GM23338 (cell line): ENCODE measurements at regions not wholly inside any gene's neighbourhood (a gene's known extent, or its start where the extent isn't known, plus 50 kb on each side); places are given as distances from the start of the nearest gene placed in this dataset.

Experiments used
- ATAC-seq: fragments of 200-7000 bp; cut with Tn5 transposase; 3 replicates; pipeline ENCODE4 v1.9.1; 2020
- DNase-seq: peaks from one replicate; pipeline ENCODE4 v3.0.0-alpha.2; 2015; ENCODE audit warnings: low spot score
- H2AFZ ChIP-seq: fragments of 200-600 bp; sonication (generic); 2 replicates; pipeline ENCODE4 v1.8.0; 2016; ENCODE audit warnings: antibody characterized with exemption, mild to moderate bottlenecking, moderate library complexity
- H3F3A ChIP-seq: fragments of 200-600 bp; sonication (generic); replicated peaks from 2 replicates; pipeline ENCODE4 v1.8.0; 2017; ENCODE audit warnings: antibody characterized with exemption, mixed run types, low read depth
- H3K27ac ChIP-seq: fragments of 200-600 bp; sonication (generic); 2 replicates; pipeline ENCODE4 v1.6.1; 2016; ENCODE audit warnings: low read depth
- H3K27me3 ChIP-seq: fragments of 200-600 bp; sonication (generic); 2 replicates; pipeline ENCODE4 v1.8.0; 2016; ENCODE audit warnings: mild to moderate bottlenecking, mixed run types, moderate library complexity; ENCODE audit not compliant: insufficient read depth
- H3K36me3 ChIP-seq: fragments of 200-600 bp; sonication (generic); 2 replicates; pipeline ENCODE4 v1.8.0; 2016; ENCODE audit warnings: mild to moderate bottlenecking; ENCODE audit not compliant: insufficient read depth
- H3K4me1 ChIP-seq: fragments of 200-600 bp; sonication (generic); 2 replicates; pipeline ENCODE4 v1.8.0; 2016; ENCODE audit warnings: mild to moderate bottlenecking, moderate library complexity; ENCODE audit not compliant: insufficient read depth
- H3K4me2 ChIP-seq: fragments of 200-600 bp; sonication (generic); 2 replicates; pipeline ENCODE4 v1.7.1; 2017; ENCODE audit warnings: mixed run types
- H3K4me3 ChIP-seq: fragments of 200-600 bp; sonication (generic); 2 replicates; pipeline ENCODE4 v1.6.1; 2016; ENCODE audit warnings: mixed run types
- H3K79me2 ChIP-seq: fragments of 200-600 bp; sonication (generic); replicated peaks from 2 replicates; pipeline ENCODE4 v1.8.0; 2017; ENCODE audit warnings: mild to moderate bottlenecking; ENCODE audit not compliant: insufficient read depth
- H3K9me2 ChIP-seq: fragments of 200-600 bp; sonication (generic); 2 replicates; pipeline ENCODE4 v1.8.0; 2017; ENCODE audit not compliant: insufficient read depth
- H4K20me1 ChIP-seq: fragments of 200-600 bp; sonication (generic); replicated peaks from 2 replicates; pipeline ENCODE4 v1.8.0; 2017; ENCODE audit warnings: mild to moderate bottlenecking; ENCODE audit not compliant: insufficient read depth
- H3K27ac Mint-ChIP-seq: 2 replicates; pipeline ENCODE4 v1.8.0; 2020; ENCODE audit warnings: inconsistent platforms, mild to moderate bottlenecking, moderate library complexity, mixed read lengths
- H3K27me3 Mint-ChIP-seq: 3 replicates; pipeline ENCODE4 v1.8.0; 2022; ENCODE audit warnings: low read depth, mild to moderate bottlenecking, moderate library complexity, mixed read lengths, inconsistent platforms; ENCODE audit not compliant: insufficient read depth, poor library complexity
- H3K36me3 Mint-ChIP-seq: 3 replicates; pipeline ENCODE4 v1.8.0; 2021; ENCODE audit warnings: low read depth, mild to moderate bottlenecking, inconsistent platforms, moderate library complexity, mixed read lengths
- H3K4me1 Mint-ChIP-seq: 3 replicates; pipeline ENCODE4 v1.8.0; 2020; ENCODE audit warnings: mild to moderate bottlenecking, inconsistent platforms, mixed read lengths
- H3K4me3 Mint-ChIP-seq: 3 replicates; pipeline ENCODE4 v1.8.0; 2021; ENCODE audit warnings: moderate library complexity, mild to moderate bottlenecking, inconsistent platforms, mixed read lengths
- H3K9me3 Mint-ChIP-seq: 3 replicates; pipeline ENCODE4 v1.8.0; 2020; ENCODE audit warnings: moderate library complexity, mild to moderate bottlenecking, inconsistent platforms, mixed read lengths
- CREB1 ChIP-seq: fragments of 250-450 bp; sonication (Bioruptor Pico); IDR thresholded peaks from 2 replicates; pipeline ENCODE4 v1.5.0; 2020; ENCODE audit warnings: low read depth, mild to moderate bottlenecking, moderate library complexity
- CTCF ChIP-seq, 2 experiments: fragments of 200-600 bp in 1 of 2; sonication (generic) in 1 of 2; conservative IDR thresholded peaks; 2 replicates each; pipeline versions ENCODE4 v1.5.1 to v1.6.1; 2016 to 2017; ENCODE audit warnings: antibody characterized with exemption in 2 of 2, low read depth in 2 of 2, mild to moderate bottlenecking in 2 of 2, moderate library complexity in 1 of 2
- ETS1 ChIP-seq: IDR thresholded peaks from 2 replicates; pipeline ENCODE4 v1.6.1; 2016; ENCODE audit warnings: antibody characterized with exemption
- JUNB ChIP-seq: IDR thresholded peaks from one replicate; pipeline ENCODE4 v1.6.1; 2016; ENCODE audit warnings: antibody characterized with exemption; ENCODE audit not compliant: unreplicated experiment
- NANOG ChIP-seq: IDR thresholded peaks from 2 replicates; pipeline ENCODE4 v1.6.1; 2016; ENCODE audit warnings: antibody characterized with exemption, borderline replicate concordance
- REST ChIP-seq: IDR thresholded peaks from one replicate; pipeline ENCODE4 v1.6.1; 2018; ENCODE audit warnings: antibody characterized with exemption; ENCODE audit not compliant: unreplicated experiment
- STAT1 ChIP-seq: IDR thresholded peaks from one replicate; pipeline ENCODE4 v1.6.1; 2016; ENCODE audit warnings: antibody characterized with exemption; ENCODE audit not compliant: unreplicated experiment
- ZNF331 ChIP-seq: fragments of 250-450 bp; sonication (Bioruptor Pico); IDR thresholded peaks from 2 replicates; pipeline ENCODE4 v1.5.0; 2020; ENCODE audit warnings: low read depth, mild to moderate bottlenecking, moderate library complexity
- ZNF462 ChIP-seq: fragments of 250-450 bp; sonication (Bioruptor Pico); IDR thresholded peaks from 2 replicates; pipeline ENCODE4 v1.5.0; 2020; ENCODE audit warnings: mild to moderate bottlenecking, moderate library complexity

GRCh38 chr5:5854087-5854486, 431.6 kb downstream of the ICE1 start (continued):
- TF ChIP-seq REST (no peak), CREB1 (CRISPR knock-in tag) (no peak), ZNF331 (no peak), NANOG (no peak), STAT1 (no peak), CTCF (conservative IDR thresholded peaks at IDR 0.05; ENCODE audit: low read depth in 2 of 2) (no peak), ETS1 (no peak), JUNB (no peak)

GRCh38 chr5:5838493-5838892, 416.0 kb downstream of the ICE1 start:
- no peak overlapping the region for H3K4me2 ChIP-seq
- H3K4me1 ChIP-seq = no peaks in the 10 kb centered on the region
- H3K79me2 ChIP-seq = no peaks in the 10 kb centered on the region
- Mint-ChIP-seq H3K27me3 (peaks cover 1% of the 10 kb centered on the region), H3K36me3 (no peaks in the 10 kb centered on the region), H3K4me3 (no peak overlapping the region), H3K9me3 (no peaks in the 10 kb centered on the region), H3K27ac (peak overlapping the region; percentile 29), H3K4me1 (no peaks in the 10 kb centered on the region)
- H4K20me1 ChIP-seq = no peaks in the 10 kb centered on the region
- DNase-seq (peak; percentile 27), ATAC-seq (no peak)
- no peak overlapping the region for H3K4me3 ChIP-seq
- H2AFZ ChIP-seq = peak overlapping the region; percentile 91; the same call in 1 of the 2 replicates
- H3K27ac ChIP-seq = no peak overlapping the region
- no peaks in the 10 kb centered on the region for H3F3A ChIP-seq
- H3K36me3 ChIP-seq = no peaks in the 10 kb centered on the region
- H3K9me2 ChIP-seq = peaks cover 9% of the 10 kb centered on the region; the same call in 1 of the 2 replicates
- TF ChIP-seq ZNF462 (no peak), CREB1 (CRISPR knock-in tag) (no peak), CTCF (conservative IDR thresholded peaks at IDR 0.05; ENCODE audit: low read depth in 2 of 2) (peak in 1 of 2 experiments; percentile 17; a peak in 1 of 4 replicates)
- no peaks in the 10 kb centered on the region for H3K27me3 ChIP-seq
